ENCODE measurements at regions not wholly inside any gene's neighbourhood (a gene's known extent, or its start where the extent isn't known, plus 50 kb on each side); places are given as distances from the start of the nearest gene placed in this dataset.

GRCh38 chr15:70249616-70250015, 151.9 kb upstream of the TLE3 start:
- Histone ChIP-seq H3K18ac (ENCODE audit: low read depth, low read length) (no peak overlapping the region), H3K4me3 (ENCODE audit: insufficient read depth, low read depth, low read length) (no peak overlapping the region), H2BK5ac (ENCODE audit: low read depth, low read length, poor library complexity, severe bottlenecking) (no peak overlapping the region), H3K4me1 (ENCODE audit: control insufficient read depth, insufficient read depth, low read length) (no peaks in the 10 kb centered on the region), H4K91ac (ENCODE audit: insufficient read depth, low read depth, low read length) (no peak overlapping the region), H2AK5ac (ENCODE audit: low read depth, low read length) (no peak overlapping the region), H2AFZ (replicated peaks; ENCODE audit: low read length, poor library complexity) (no peak overlapping the region), H4K5ac (ENCODE audit: low read depth, low read length) (no peak overlapping the region), H4K8ac (ENCODE audit: low read depth in 2 of 2, low read length in 2 of 2) (no peak overlapping the region), H3K4me2 (ENCODE audit: low read depth, low read length) (no peak overlapping the region), H3K9me1 (ENCODE audit: insufficient read depth, low read length) (no peaks in the 10 kb centered on the region; the same call in 1 of the 2 replicates), H2AK9ac (replicated peaks; ENCODE audit: low read depth, low read length, poor library complexity) (no peak overlapping the region), H3K36me3 (ENCODE audit: control insufficient read depth, insufficient read depth, low read length) (no peaks in the 10 kb centered on the region), H3K4ac (ENCODE audit: low read depth, low read length) (no peak overlapping the region), H3K27me3 (ENCODE audit: control insufficient read depth, insufficient read depth, low read length) (peaks cover 33% of the 10 kb centered on the region; the same call in 1 of the 2 replicates), H3K14ac (replicated peaks; ENCODE audit: low read depth, low read length) (no peak overlapping the region), H3K56ac (ENCODE audit: extremely low read depth, insufficient read depth, low read length) (no peak overlapping the region), H2BK120ac (ENCODE audit: low read depth, low read length) (no peak overlapping the region), H2BK15ac (ENCODE audit: low read depth, low read length) (no peak overlapping the region), H3K9ac (ENCODE audit: low read depth, low read length) (no peak overlapping the region), H3K27ac (ENCODE audit: insufficient read depth, low read length) (no peak overlapping the region), H3K79me1 (ENCODE audit: low read depth in 1 of 2, low read length in 2 of 2) (no peaks in the 10 kb centered on the region), H4K20me1 (ENCODE audit: insufficient read depth, low read length) (no peaks in the 10 kb centered on the region), H3K23ac (ENCODE audit: low read depth, low read length) (no peak overlapping the region), H3K9me3 (ENCODE audit: control insufficient read depth, insufficient read depth, low read length) (no peaks in the 10 kb centered on the region), H2BK20ac (ENCODE audit: low read depth, low read length) (no peak overlapping the region)
- POLR2A ChIA-PET (ENCODE audit: unreplicated experiment) = no interaction called here
- dilution Hi-C loops (cut with HindIII; ENCODE audit: low sequenced_read_pairs, unreplicated experiment) (no loop called here), in situ Hi-C loops (cut with MboI; ENCODE audit: low sequenced_read_pairs) (no loop called here), intact Hi-C loops (cut with micrococcal nuclease) (no loop called here)
- BruUV-seq (replicated peaks) = no TSS peak
- no peak for TF ChIP-seq FOS (IDR thresholded peaks at IDR 0.05; ENCODE audit: low read depth, low read length)
- no peak for TF ChIP-seq MAFK (IDR thresholded peaks at IDR 0.05; ENCODE audit: low read depth, low read length)
- TF ChIP-seq SMC3 (IDR thresholded peaks at IDR 0.05; ENCODE audit: low read depth, low read length) = no peak
- no peak for TF ChIP-seq CEBPB (IDR thresholded peaks at IDR 0.05; ENCODE audit: low read depth, low read length)
- TF ChIP-seq BHLHE40 (IDR thresholded peaks at IDR 0.05; ENCODE audit: low read depth, low read length) = no peak
- no peak for TF ChIP-seq CHD1 (IDR thresholded peaks at IDR 0.05; ENCODE audit: low read depth, low read length)
- TF ChIP-seq RAD21 (IDR thresholded peaks at IDR 0.05; ENCODE audit: low read length) = no peak
- TF ChIP-seq POLR2A (IDR thresholded peaks at IDR 0.05; ENCODE audit: low read depth, low read length) = no peak
- TF ChIP-seq RCOR1 (IDR thresholded peaks at IDR 0.05; ENCODE audit: insufficient replicate concordance, low read length) = no peak
- no peak for TF ChIP-seq RFX5 (IDR thresholded peaks at IDR 0.05; ENCODE audit: low read depth, low read length)
- no peak for TF ChIP-seq NFE2L2 (IDR thresholded peaks at IDR 0.05; ENCODE audit: low read depth, low read length)
- TF ChIP-seq ELK1 (IDR thresholded peaks at IDR 0.05; ENCODE audit: borderline replicate concordance, low read depth, low read length) = no peak
- TF ChIP-seq MAZ (IDR thresholded peaks at IDR 0.05; ENCODE audit: borderline replicate concordance, low read depth, low read length) = no peak
- no peak for TF ChIP-seq CTCF (conservative IDR thresholded peaks at IDR 0.05; ENCODE audit: low read depth, low read length)
- TF ChIP-seq MXI1 (IDR thresholded peaks at IDR 0.05; ENCODE audit: borderline replicate concordance, low read depth, low read length) = no peak
- TF ChIP-seq, protein P1, sequence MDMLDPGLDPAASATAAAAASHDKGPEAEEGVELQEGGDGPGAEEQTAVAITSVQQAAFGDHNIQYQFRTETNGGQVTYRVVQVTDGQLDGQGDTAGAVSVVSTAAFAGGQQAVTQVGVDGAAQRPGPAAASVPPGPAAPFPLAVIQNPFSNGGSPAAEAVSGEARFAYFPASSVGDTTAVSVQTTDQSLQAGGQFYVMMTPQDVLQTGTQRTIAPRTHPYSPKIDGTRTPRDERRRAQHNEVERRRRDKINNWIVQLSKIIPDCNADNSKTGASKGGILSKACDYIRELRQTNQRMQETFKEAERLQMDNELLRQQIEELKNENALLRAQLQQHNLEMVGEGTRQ (IDR thresholded peaks at IDR 0.05; ENCODE audit: low read depth, low read length) = no peak
- DNase-seq = no peak
- no peak for ATAC-seq (ENCODE audit: low read depth)
- CTCF ChIA-PET = interaction anchor here (0.6 kb wide), 1 partner anchor 120 kb away, joined by 3 read pairs; no protein-coding TSS in a partner anchor
- no CpG with 5 or more reads among the region's 6 CpGs for WGBS, 2 experiments (ENCODE audit: extremely low coverage in 2 of 2, insufficient read length in 1 of 2)
